ENCODE measurements at regions not wholly inside any gene's neighbourhood (a gene's known extent, or its start where the extent isn't known, plus 50 kb on each side); places are given as distances from the start of the nearest gene placed in this dataset.

DNA sequence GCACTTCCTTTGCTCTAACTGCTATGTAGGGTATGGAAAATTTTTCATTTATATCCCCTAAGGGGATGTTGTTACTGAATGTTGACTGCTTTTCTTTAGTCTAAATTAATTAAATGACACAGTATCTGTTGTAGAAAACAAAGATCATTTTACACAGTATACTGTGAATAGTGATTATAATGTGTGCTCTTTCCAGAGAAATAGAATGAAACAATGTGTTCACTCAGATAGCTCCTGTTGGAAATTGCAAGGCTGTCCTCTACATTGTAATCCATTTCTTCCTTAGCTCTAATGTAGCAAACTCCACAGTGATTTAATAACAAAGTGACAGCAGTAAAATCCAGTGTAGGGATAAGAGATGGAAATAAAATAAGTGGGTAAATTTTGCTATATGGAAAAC, 159.0 kb upstream of the VEPH1 start:
- TF ChIP-seq, protein P1, sequence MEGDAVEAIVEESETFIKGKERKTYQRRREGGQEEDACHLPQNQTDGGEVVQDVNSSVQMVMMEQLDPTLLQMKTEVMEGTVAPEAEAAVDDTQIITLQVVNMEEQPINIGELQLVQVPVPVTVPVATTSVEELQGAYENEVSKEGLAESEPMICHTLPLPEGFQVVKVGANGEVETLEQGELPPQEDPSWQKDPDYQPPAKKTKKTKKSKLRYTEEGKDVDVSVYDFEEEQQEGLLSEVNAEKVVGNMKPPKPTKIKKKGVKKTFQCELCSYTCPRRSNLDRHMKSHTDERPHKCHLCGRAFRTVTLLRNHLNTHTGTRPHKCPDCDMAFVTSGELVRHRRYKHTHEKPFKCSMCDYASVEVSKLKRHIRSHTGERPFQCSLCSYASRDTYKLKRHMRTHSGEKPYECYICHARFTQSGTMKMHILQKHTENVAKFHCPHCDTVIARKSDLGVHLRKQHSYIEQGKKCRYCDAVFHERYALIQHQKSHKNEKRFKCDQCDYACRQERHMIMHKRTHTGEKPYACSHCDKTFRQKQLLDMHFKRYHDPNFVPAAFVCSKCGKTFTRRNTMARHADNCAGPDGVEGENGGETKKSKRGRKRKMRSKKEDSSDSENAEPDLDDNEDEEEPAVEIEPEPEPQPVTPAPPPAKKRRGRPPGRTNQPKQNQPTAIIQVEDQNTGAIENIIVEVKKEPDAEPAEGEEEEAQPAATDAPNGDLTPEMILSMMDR (IDR thresholded peaks at IDR 0.05; ENCODE audit: low read length), result no peak
- no peak for TF ChIP-seq EZH2 (IDR thresholded peaks at IDR 0.05; ENCODE audit: borderline replicate concordance, low read length)
